PC-3 (cell line): ENCODE measurements at regions not wholly inside any gene's neighbourhood (a gene's known extent, or its start where the extent isn't known, plus 50 kb on each side); places are given as distances from the start of the nearest gene placed in this dataset.

Experiments used
- ATAC-seq: fragments of 200-7000 bp; cut with Tn5 transposase; 2 replicates; pipeline ENCODE4 v1.9.1; 2020; ENCODE audit warnings: mild to moderate bottlenecking, moderate library complexity
- BruUV-seq: library from RNA; stranded (reverse); fragments of 400-500 nt; replicated peaks from 2 replicates; lab custom pipeline; 2021; lab: Mats Ljungman, UMichigan
- CTCF ChIA-PET: fragments of 300-600 bp; sonication (Branson Sonifier 250); formaldehyde crosslinking; loops from one replicate; lab custom pipeline; 2022; ENCODE audit warnings: antibody characterized with exemption; lab: Charles Lee
- POLR2A ChIA-PET: fragments of 300-600 bp; sonication (Branson Sonifier 250); formaldehyde crosslinking; loops from one replicate; lab custom pipeline; 2022; ENCODE audit warnings: antibody characterized with exemption; ENCODE audit not compliant: unreplicated experiment; lab: Charles Lee
- DNase-seq: peaks from one replicate; pipeline ENCODE4 v3.0.0-alpha.2; 2015
- H2AFZ ChIP-seq: fragments of 300-600 bp; sonication (generic); 2 replicates; pipeline ENCODE4 v1.6.0; 2016; ENCODE audit warnings: antibody characterized with exemption, low read length
- H3F3A ChIP-seq: fragments of 300-600 bp; sonication (generic); one replicate; pipeline ENCODE4 v1.6.0; 2017; ENCODE audit warnings: antibody characterized with exemption, low read length, control low read depth, mild to moderate bottlenecking; ENCODE audit not compliant: unreplicated experiment
- H3K27ac ChIP-seq: fragments of 300-600 bp; sonication (generic); 2 replicates; pipeline ENCODE4 v1.5.1; 2016; ENCODE audit warnings: mild to moderate bottlenecking, low read length
- H3K27me3 ChIP-seq: fragments of 300-600 bp; sonication (generic); 2 replicates; pipeline ENCODE4 v1.6.1; 2016; ENCODE audit warnings: low read length, mixed read lengths
- H3K36me3 ChIP-seq: fragments of 300-600 bp; sonication (generic); 2 replicates; pipeline ENCODE4 v1.6.1; 2016; ENCODE audit warnings: low read depth, mixed run types, low read length, mixed read lengths
- H3K4me1 ChIP-seq: fragments of 300-600 bp; sonication (generic); 2 replicates; pipeline ENCODE4 v1.5.1; 2016; ENCODE audit warnings: low read length; ENCODE audit not compliant: insufficient read depth
- H3K4me2 ChIP-seq: fragments of 300-600 bp; sonication (generic); 2 replicates; pipeline ENCODE4 v1.6.0; 2016; ENCODE audit warnings: low read length
- H3K4me3 ChIP-seq: fragments of 300-600 bp; sonication (generic); 2 replicates; pipeline ENCODE4 v1.5.1; 2016; ENCODE audit warnings: mild to moderate bottlenecking, low read length, mixed read lengths
- H3K79me2 ChIP-seq: fragments of 300-600 bp; sonication (generic); 2 replicates; pipeline ENCODE4 v1.6.1; 2017; ENCODE audit warnings: low read length, mixed read lengths
- H3K9ac ChIP-seq: fragments of 300-600 bp; sonication (generic); 2 replicates; pipeline ENCODE4 v1.6.0; 2016; ENCODE audit warnings: mild to moderate bottlenecking, low read length
- H3K9me2 ChIP-seq: fragments of 300-600 bp; sonication (generic); replicated peaks from 2 replicates; pipeline ENCODE4 v1.6.1; 2016; ENCODE audit warnings: mixed run types, low read length, mixed read lengths
- H3K9me3 ChIP-seq: fragments of 300-600 bp; sonication (generic); 2 replicates; pipeline ENCODE4 v1.6.1; 2016; ENCODE audit warnings: low read length, mixed read lengths
- H4K20me1 ChIP-seq: fragments of 300-600 bp; sonication (generic); 2 replicates; pipeline ENCODE4 v1.6.1; 2016; ENCODE audit warnings: low read length, mixed read lengths
- EZH2 ChIP-seq: fragments of 300-600 bp; sonication (generic); IDR thresholded peaks from one replicate; pipeline ENCODE4 v1.6.1; 2017; ENCODE audit warnings: antibody characterized with exemption, mild to moderate bottlenecking, low read length; ENCODE audit not compliant: unreplicated experiment
- EZH2phosphoT487 ChIP-seq: fragments of 300-600 bp; sonication (generic); IDR thresholded peaks from 2 replicates; pipeline ENCODE4 v1.6.1; 2018; ENCODE audit warnings: mild to moderate bottlenecking, antibody characterized with exemption, low read length, borderline replicate concordance
- intact Hi-C: fragments of 100-400 bp; cut with micrococcal nuclease; formaldehyde crosslinking; loops from 2 replicates; pipeline ENCODE4 v1.9.0; 2023
- TF ChIP-seq, protein P1 (sequence below): fragments of 300-600 bp; sonication (generic); conservative IDR thresholded peaks from 2 replicates; pipeline ENCODE4 v1.5.1; 2017; ENCODE audit warnings: antibody characterized with exemption, low read depth, mild to moderate bottlenecking, low read length

DNA sequence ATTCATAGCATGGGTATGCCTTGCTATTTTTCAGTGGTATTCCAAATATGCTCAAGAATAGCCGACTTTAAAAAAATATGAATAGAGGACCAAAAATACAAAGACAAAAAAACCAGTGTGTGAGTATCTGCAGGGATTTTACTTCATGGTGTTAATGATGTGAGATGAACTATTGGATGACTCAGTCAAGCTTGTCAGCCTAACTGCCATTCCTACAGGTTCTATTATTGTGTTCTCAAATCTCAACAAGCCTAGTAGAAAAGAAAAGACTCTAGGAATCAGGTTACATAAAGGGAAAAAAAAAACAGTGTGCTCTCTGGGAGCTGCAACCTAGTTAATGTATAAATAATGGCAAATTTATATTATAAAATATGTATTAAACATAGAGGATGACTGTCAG lies 588.4 kb upstream of the BTBD3 start:
- no peak overlapping the region for H3K27ac ChIP-seq
- no peak overlapping the region for H3K9ac ChIP-seq
- CTCF ChIA-PET, result no interaction called here
- no peak overlapping the region for H3K4me2 ChIP-seq
- no peak overlapping the region for H3K4me3 ChIP-seq
- H2AFZ ChIP-seq, result no peak overlapping the region
- no peak for TF ChIP-seq EZH2
- TF ChIP-seq, protein P1, sequence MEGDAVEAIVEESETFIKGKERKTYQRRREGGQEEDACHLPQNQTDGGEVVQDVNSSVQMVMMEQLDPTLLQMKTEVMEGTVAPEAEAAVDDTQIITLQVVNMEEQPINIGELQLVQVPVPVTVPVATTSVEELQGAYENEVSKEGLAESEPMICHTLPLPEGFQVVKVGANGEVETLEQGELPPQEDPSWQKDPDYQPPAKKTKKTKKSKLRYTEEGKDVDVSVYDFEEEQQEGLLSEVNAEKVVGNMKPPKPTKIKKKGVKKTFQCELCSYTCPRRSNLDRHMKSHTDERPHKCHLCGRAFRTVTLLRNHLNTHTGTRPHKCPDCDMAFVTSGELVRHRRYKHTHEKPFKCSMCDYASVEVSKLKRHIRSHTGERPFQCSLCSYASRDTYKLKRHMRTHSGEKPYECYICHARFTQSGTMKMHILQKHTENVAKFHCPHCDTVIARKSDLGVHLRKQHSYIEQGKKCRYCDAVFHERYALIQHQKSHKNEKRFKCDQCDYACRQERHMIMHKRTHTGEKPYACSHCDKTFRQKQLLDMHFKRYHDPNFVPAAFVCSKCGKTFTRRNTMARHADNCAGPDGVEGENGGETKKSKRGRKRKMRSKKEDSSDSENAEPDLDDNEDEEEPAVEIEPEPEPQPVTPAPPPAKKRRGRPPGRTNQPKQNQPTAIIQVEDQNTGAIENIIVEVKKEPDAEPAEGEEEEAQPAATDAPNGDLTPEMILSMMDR, result no peak
- no peak for TF ChIP-seq EZH2phosphoT487
- DNase-seq (no peak), ATAC-seq (no peak)
- H3K79me2 ChIP-seq, result no peaks in the 10 kb centered on the region
- no peaks in the 10 kb centered on the region for H3K36me3 ChIP-seq
- BruUV-seq, result no TSS peak
- intact Hi-C loops, result no loop called here
- POLR2A ChIA-PET, result interaction anchor here (0.6 kb wide), 1 partner anchor 665 kb away, joined by 4 read pairs; no protein-coding TSS in a partner anchor
- no peaks in the 10 kb centered on the region for H3F3A ChIP-seq
- H3K4me1 ChIP-seq, result peaks cover 17% of the 10 kb centered on the region
- H3K27me3 ChIP-seq, result no peaks in the 10 kb centered on the region
- no peaks in the 10 kb centered on the region for H4K20me1 ChIP-seq
- no peaks in the 10 kb centered on the region for H3K9me2 ChIP-seq
- no peaks in the 10 kb centered on the region for H3K9me3 ChIP-seq

DNA sequence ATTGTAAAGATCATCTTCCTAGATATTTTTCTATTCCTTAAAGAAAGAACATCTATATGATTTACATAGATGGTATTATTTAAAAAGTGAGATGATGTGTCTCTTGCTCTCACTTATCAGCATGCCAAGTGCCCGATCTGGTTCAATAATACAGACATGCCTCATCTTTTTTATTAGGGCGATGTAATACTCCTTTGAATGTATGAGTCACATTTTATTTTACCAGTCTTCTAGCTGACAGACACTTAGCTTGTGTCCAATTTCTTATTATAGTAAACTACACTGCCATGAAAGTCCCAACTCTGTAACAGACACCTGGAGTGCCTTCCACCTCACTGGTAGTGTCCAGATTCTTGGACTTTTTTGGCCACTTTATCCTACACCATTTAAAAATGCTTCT lies 586.6 kb upstream of the BTBD3 start:
- Histone ChIP-seq H3K27ac (no peak overlapping the region), H3K27me3 (no peaks in the 10 kb centered on the region), H3K79me2 (no peaks in the 10 kb centered on the region), H2AFZ (no peak overlapping the region), H4K20me1 (no peaks in the 10 kb centered on the region), H3K4me3 (no peak overlapping the region), H3K4me1 (peaks cover 10% of the 10 kb centered on the region), H3K9me3 (no peaks in the 10 kb centered on the region), H3K4me2 (peak overlapping the region; percentile 17; the same call in 1 of the 2 replicates), H3K9me2 (no peaks in the 10 kb centered on the region), H3K36me3 (no peaks in the 10 kb centered on the region), H3K9ac (no peak overlapping the region), H3F3A (no peaks in the 10 kb centered on the region)
- ChIA-PET CTCF (interaction anchor here (0.6 kb wide), 2 partner anchors 213 to 998 kb away, joined by 3 read pairs; no protein-coding TSS in a partner anchor), POLR2A (interaction anchor here (0.6 kb wide), 1 partner anchor 591 kb away, joined by 5 read pairs; no protein-coding TSS in a partner anchor)
- peak; percentile 84 for DNase-seq
- BruUV-seq, result no TSS peak
- intact Hi-C loops, result no loop called here
- no peak for TF ChIP-seq EZH2
- no peak for TF ChIP-seq EZH2phosphoT487
- peak; percentile 98 for ATAC-seq

DNA sequence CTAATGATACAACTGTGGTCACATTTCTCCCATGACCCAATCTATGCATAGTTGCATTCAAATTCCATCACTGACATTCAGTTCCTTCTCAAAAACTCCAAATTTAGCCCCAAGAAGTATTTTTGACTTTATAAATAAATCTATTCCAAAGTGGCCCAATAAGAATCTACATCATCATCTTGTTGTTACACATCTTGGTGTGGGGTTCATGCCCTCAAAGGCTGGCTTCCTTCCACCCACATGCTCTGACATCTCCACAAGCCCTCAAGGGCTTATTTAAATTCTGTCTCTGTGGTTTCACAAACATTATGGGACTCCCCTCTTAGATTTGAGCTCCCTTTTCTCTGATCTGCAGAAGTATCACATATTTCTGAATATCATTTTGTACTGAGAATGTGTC lies 585.3 kb upstream of the BTBD3 start:
- Histone ChIP-seq H3K4me3 (no peak overlapping the region), H3K4me2 (no peak overlapping the region), H3K27ac (no peak overlapping the region), H3F3A (no peaks in the 10 kb centered on the region), H3K36me3 (no peaks in the 10 kb centered on the region), H3K9me3 (no peaks in the 10 kb centered on the region), H2AFZ (no peak overlapping the region), H4K20me1 (no peaks in the 10 kb centered on the region), H3K4me1 (peaks cover 10% of the 10 kb centered on the region), H3K9me2 (no peaks in the 10 kb centered on the region), H3K79me2 (no peaks in the 10 kb centered on the region), H3K27me3 (no peaks in the 10 kb centered on the region), H3K9ac (no peak overlapping the region)
- TF ChIP-seq, protein P1, result no peak
- TF ChIP-seq EZH2phosphoT487, result no peak
- TF ChIP-seq EZH2, result no peak
- ChIA-PET POLR2A (no interaction called here), CTCF (no interaction called here)
- DNase-seq (no peak), ATAC-seq (no peak)
- BruUV-seq, result no TSS peak
- intact Hi-C loops, result no loop called here
